HG03520 (cell line): ENCODE measurements at regions not wholly inside any gene's neighbourhood (a gene's known extent, or its start where the extent isn't known, plus 50 kb on each side); places are given as distances from the start of the nearest gene placed in this dataset.

ENCODE experiments used
- ATAC-seq: cut with Tn5 transposase; IDR thresholded peaks from one replicate; pipeline ENCODE4 v1.9.1; 2021; ENCODE audit warnings: mild to moderate bottlenecking, moderate library complexity; ENCODE audit not compliant: unreplicated experiment

DNA sequence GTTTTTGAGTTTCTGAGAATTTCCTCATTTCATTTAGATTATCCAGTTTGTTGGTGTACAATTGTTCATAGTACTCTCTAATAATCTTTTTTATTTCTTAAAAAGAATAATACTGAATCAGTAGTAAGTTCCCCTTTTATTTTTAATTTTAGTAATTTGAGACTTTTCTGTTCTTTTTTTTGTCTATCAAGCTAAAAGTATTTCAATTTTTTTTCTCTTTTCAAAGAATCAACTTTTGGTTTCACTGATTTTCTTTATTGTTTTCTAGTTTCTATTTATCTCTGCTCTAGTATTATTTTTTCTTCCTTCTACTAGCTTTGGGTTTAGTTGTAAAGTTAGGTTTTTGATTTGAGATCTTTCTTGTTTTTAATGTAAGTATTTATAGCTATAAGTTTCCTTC lies 60.6 kb upstream of the ARL15 start:
- no peak for ATAC-seq

DNA sequence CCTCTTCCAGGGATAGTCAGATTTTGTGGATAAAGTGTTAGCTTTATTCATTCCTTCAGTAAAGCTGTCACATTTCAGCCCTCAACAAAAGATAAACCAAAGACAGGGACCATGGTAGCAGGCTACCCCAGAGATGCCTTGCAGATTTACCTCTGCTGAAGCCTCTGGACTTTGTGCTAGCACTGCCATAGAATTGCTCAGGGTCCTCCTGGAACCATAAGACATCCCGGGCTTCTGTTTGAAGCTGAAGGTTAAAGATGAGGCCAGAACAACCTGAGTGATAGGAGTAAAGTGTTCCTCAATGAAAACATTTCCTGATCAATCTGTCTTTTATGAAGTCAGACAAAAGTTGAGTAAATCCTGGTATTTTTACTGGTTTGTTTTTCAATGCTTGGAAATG lies 57.5 kb upstream of the ARL15 start:
- ATAC-seq: no peak

DNA sequence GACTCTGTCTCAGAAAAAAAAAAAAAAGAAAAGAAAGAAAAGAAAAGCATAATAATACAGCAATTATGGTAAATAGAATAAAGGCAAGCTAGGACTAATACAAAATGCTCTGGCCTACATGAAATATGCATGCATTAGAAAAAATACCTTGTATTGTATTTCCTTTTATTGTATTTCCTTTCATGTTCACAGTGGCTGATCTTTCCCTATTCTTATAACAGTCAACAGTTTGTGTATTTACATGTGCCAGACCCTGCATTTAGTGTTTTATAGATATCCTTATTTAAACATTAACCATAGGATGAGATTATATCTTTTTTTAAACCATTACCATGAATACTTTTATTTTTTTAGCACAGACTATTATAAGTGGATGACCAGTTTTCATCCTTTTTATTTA lies 56.3 kb upstream of the ARL15 start:
- ATAC-seq: no peak

DNA sequence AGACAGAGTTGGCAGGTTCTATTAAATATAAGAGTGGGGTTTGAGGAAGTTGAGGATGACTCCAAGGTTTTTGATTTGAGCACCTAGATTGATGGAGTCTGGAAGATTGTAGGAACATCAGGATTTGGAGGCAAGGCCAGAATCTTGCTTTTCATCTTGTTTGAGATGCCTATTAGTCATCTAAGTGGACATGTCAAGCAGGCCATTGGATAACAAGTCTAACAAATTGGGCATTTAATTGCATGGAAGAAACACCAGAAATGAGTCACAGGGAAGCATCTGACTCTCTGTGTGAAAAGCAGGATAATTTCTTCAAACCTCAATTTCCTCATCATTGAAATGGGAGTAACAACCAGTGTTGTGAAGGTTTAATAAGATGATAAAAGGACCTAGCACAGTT lies 53.3 kb upstream of the ARL15 start:
- no peak for ATAC-seq

DNA sequence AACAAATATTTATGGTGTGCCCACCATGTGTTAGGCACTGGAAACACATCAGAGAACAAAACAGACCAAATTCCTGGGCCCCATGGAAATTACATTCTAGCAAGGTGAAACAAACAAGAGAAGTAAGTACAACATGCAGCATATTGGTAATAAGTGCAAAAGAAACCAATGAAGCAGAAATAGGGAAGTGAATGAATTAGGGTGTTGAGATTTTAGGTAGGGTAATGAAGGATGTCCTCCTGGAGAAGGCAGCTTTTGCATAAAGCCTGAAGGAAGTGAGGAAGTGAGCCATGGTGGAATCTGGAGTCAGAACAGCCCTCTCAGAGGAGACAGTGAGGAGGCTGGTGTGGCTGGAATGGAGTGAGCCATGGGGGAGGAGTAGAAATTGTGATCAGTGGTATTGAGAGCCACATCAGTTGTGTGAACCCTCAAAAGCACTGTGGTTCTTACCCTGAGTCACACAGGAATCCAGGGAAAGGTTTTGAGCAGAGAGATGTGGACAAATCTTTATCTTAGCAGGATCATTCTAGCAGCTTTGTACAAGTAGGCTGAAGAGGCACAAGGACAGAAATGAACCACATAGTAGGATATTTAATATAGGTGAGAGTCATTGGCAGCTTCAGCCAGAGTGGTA lies 52.7 kb upstream of the ARL15 start:
- no peak for ATAC-seq

DNA sequence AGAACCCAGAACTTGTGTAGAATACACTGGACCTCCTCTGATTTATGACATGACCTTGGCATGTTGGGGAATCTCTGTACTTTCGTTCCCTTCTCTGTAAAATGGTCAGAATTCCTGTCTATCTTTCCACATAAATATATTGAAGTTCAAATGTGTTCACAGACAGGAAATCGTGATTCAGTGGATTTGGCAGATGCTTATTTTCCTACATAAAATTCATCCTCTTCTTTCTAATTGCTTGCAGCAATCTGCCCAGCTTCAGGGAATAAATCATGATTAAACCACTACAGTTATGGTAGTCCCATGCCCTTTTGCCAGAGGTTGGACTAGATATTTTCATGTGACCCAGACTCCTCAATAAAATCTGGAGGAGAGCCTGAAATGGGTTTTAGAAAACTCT lies 52.1 kb upstream of the ARL15 start:
- no peak for ATAC-seq

DNA sequence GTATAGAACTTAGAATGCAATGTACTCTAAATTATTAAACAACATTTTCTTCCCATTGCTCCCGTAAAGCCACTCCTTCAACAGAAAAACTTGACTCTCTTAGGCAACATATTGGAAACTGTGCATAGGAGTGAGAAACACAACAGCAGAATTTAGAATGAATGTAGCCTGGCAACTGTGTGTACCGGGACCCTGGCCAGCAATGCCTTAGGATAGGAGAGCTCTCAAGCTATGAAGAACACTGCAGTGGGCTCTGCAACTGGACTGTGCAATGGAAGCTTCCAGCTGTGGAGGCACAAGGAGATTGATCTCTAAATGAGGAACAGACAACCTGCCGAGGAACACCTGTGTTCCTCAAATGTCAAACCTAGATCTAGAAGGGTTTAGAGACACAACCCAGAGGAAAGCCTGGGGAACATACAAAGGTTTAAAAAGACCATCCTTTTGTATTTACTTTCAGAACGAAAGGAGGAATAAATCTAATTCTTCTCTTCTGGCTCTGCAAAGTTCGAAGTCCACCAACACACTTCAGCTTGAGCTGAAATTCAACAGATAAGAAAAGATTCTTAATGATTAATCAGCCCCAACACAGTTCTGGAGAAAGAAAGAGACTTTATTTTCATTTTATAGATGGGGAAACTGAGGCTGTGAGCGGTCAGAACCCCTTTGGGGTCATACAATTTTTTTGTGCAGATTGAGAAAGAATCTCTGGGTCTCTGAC lies 51.5 kb upstream of the ARL15 start:
- ATAC-seq: no peak

DNA sequence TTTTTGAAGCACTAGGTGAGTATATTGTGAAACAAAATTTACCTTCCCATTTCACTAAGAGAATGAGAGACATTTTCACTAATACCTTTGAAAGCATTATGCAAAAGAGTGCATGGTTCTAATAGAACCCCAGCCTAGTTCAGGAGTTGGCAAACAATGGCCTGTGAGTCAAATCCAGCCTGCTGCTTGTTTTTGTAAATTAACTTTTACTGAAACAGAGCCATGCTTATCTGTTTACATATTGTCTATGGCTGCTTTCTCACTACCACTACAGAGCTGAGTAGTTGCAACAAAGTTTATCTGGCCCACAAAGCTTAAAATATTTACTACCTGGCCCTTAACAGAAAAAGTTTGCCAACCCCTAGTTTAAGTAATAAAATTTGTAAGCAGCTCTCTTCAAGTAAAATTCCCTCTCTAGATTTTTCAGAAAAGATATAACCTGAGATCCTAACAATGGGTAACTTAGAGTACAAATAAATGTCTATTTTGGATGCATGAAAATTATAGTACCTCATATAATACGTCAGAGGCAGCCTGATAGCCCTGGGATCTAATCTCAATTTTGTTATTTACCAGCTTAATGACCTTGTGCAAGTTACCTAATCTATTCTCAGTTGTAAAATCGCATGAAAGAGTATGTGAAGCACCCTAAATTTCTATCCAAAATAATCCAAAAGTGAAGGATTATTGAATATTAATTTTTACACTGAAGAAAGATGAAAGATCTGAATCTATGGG lies 50.7 kb upstream of the ARL15 start:
- no peak for ATAC-seq
